ENCODE measurements at regions not wholly inside any gene's neighbourhood (a gene's known extent, or its start where the extent isn't known, plus 50 kb on each side); places are given as distances from the start of the nearest gene placed in this dataset.

GRCh38 chr18:41783879-41784278, 171.2 kb upstream of the PIK3C3 start:
- TF ChIP-seq CTCF (IDR thresholded peaks at IDR 0.05) (no peak), POLR2A (IDR thresholded peaks at IDR 0.05) (no peak), EP300 (IDR thresholded peaks at IDR 0.05) (no peak)
